ENCODE measurements at regions not wholly inside any gene's neighbourhood (a gene's known extent, or its start where the extent isn't known, plus 50 kb on each side); places are given as distances from the start of the nearest gene placed in this dataset.
A peak's percentile ranks its signal among the peaks of the same experiment; 100 is the strongest.
"Not testable (repeated sequence)": the region's sequence is repeated elsewhere in the genome, so short reads cannot be mapped to it uniquely, and the experiment has no call there.

DNA sequence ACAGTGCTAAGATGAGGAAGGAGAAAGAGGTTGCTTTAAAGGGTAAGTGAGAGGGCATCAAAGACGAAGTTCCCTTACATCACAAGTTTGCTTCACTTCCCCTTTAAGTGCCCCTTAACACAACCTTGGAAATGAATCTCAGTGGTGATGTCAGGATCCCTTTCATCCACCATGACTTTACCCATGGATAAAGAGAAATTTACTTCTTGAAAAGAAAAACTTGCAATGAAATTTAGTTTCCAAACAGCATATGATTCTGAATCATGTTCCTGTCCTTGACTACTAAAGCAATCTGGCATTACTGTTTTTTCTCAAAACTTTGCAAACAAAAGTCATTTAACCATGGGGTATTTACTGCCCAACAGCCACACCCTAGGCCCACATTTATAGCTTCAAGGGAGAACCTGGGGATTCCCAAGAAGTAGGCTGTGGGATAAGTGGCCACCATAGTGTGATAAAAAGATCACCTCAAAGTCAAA, 135.9 kb downstream of the ITGB8 start:
- DNase-seq (ENCODE audit: low spot score), result no peak

DNA sequence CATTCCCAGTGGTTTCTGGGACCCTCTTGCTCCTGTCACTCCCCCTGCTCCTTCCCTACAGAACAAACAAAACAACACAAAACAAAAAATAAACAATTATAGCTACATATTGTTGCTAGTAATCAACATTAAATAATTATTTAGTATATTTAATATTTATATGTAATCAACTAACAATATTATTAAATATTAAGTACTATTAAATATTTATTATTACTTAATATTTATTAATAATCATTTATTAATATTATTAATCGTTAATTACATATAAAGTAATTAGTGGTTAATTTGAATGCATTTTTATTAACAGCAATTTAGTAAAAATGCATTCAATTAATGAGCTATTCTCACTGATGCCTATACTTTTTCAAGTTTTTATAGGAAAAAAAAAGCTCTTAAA, 139.4 kb downstream of the ITGB8 start:
- DNase-seq (ENCODE audit: low spot score), result no peak

DNA sequence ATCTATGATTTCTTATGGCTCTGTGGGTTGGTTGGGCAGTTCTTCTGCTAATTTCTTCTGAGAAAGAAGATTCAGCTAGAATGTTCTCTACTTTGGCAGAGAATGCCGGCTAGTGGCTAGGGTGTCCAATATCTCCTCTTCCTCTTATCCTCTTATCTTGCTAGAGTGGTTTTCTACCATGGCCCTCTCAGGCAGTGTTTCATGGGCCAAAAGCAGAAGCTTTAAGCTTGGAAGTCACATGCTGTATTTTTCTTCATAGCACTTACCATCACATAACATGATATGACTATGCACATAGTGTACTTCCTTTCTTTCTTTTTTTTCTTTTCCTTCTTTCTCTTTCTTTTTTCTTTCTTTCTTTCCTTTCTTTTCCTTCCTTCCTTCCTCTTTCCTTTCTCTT, 140.0 kb downstream of the ITGB8 start:
- no peak for DNase-seq (ENCODE audit: low spot score)

DNA sequence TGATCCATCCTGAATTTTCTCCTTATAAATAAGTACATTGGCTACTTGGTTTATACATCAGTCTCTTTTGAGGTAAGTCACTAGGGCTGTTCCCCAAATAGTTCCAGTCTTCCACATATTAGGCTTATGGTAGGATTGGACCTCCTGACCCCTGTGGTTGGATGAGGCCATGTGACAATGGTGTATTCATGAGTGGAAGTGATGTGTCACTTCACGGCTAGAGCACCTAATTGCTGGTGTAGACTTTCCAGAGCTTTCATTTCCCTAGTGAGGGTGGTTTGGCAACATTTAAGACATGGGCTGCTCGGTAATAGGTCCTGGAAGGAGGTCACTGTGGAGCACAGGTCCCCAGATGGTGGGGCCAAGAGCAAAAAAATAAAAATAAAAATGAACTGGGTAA, 141.2 kb upstream of the ABCB5 start:
- DNase-seq (ENCODE audit: low spot score), result no peak

DNA sequence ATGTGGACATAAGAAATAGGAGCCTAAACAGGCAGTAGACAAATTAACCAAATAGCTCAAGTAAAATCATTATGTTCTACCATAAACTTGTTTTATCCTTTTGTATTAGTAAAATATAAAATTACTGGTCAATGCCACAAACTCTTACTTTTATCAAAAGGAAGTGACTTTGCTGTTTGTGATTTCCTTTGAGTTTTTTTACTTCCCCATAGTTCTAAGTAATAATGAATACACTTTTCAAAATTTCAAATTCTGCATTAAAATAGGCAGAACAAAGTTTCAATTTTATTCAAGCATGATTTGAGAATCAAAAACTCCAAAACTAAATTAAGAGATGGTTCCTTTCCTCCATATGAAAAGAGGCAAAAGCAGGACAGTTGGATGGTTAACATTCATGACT, 139.7 kb upstream of the ABCB5 start:
- DNase-seq (ENCODE audit: low spot score), result no peak

DNA sequence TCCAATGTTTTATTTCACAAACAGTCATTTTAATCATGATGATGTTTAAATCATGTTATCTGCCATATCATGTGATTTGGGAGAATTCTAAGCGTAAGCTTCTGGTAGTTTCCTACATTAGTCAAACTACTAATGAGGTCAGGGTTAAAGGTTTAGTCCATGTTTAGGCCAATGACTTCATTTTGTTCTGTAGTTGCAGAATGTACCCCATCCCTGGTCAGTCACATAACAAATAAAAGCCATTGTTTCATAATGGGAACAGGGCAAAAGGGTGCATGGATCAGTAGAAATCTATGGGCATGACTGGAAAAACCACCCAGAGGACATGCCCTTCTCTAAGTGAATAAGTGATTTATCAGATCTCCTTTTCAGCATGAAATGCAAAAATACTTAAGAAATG, 138.4 kb upstream of the ABCB5 start:
- DNase-seq (ENCODE audit: low spot score), result no peak

DNA sequence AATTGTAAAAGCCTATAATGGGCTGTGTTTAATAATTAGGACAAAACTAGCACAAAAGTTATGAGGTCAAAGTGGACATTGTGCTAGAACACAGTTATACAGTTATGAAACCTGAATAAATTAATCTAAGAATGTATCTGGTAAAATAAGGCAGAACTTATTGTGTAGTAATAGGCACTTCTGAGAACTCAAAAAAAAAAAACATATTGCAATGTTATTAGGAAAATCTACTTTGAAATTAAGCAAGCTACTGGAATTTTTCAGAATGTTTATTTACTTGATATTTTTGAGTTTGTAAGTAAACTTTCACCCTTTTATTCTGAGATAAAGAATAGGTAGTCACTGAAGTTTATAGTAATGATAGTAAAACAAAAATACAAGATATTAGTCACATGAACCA, 135.8 kb upstream of the ABCB5 start:
- DNase-seq (ENCODE audit: low spot score), result no peak

DNA sequence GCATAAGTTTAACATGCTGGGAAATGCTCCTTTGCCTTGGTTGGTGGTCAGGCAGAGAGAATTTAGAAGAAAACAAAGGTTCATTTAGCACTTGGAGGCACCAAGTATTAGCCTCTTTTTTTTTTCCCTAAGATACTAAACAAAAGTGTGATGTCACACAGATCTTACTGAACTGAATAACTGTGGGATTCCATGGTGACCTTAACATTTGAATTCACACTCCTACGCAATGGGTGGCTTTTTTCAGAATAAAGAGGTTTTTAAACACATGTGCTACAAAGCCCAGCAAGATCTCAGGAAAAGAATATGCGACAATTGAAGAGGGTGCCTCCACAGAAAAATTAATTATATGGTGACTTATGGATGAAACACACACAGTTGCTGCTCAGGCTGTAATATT, 133.4 kb upstream of the ABCB5 start:
- DNase-seq (ENCODE audit: low spot score), result no peak

DNA sequence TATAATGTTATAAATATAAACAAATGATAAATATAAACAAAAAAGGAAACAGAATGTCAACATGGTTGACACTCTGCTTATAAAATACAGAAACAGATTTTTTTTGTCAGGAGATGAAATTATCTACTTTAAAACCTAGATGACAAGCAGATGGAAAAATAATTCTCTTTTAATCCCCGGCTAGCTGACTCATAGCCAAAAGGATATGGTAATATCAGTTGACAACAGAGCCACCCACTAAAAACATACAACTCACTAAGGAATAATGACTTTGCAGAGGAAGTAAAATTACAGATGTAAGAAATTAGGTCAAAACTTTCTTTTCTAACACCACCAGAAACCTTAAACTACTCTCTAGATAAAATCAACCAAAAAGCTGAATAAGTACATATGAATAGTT, 131.1 kb upstream of the ABCB5 start:
- no peak for DNase-seq (ENCODE audit: low spot score)

DNA sequence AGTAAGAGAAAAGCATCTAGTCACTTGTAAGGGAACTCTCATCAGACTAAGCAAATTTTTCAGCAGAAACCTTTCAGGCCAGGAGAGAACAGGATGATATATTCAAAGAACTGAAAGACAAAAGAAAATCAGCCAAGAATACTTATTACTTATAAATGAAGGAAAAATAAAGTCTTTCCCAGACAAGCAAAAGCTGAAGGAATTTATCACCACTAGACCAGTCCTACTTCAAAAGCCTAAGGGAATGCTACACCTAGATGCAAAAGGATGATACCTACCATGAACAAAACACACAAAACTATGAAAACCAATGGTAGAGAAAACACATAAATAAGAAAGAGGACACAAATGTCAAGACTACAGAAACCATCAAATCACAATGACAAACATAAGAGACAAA, 126.6 kb upstream of the ABCB5 start:
- no peak for DNase-seq (ENCODE audit: low spot score)

DNA sequence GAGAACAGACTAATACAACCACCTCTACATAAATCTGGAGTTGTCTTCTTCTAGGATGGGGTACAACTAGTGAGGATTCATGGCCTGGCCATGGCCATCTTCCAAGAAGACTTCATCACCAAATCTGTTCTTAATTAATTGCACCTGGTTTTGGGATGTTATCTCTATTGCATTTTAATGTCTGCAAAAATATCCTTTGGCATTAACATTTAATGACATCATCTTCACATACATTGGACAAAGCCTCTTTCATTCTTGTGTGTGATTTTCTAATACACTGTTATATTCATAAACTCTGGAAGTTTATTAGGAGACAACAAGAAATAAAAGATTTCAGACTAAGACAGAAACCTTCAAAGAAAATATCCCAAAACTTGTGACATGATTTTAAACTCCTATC, 124.2 kb upstream of the ABCB5 start:
- no peak for DNase-seq (ENCODE audit: low spot score)

DNA sequence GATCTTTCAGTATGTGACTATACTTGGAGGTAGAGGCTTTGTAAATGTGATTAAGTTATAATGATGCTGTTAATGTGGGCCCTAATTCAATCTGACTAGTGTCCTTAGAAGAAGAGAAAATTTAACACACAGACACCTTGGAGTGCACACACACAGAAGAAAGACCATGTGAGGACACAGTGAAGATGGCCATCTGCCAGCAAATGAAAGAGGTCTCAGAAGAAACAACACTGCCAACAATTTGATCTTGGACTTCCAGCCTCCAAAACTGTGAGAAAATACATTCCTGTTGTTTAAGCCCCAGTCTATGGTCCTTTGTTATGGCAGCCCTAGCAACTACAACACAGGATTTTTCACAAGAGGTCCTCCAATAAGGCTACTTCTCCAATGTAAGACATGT, 120.9 kb upstream of the ABCB5 start:
- DNase-seq (ENCODE audit: low spot score), result no peak

DNA sequence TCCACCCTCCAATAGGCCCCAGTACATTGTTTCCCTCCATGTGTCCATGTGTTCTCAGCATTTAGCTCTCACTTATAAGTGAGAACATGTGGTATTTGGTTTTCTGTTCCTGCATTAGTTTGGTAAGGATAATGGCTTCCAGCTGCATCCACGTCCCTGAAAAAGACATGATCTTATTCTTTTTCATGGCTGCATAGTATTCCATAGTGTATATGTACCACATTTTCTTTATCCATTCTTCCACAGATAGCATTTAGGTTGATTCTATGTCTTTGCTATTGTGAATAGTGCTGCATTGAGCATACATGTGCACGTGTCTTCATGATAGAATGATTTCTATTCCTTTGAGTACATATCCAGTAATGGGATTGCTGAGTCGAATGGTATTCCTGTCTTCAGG, 114.0 kb upstream of the ABCB5 start:
- not testable (repeated sequence) for DNase-seq (ENCODE audit: low spot score)

DNA sequence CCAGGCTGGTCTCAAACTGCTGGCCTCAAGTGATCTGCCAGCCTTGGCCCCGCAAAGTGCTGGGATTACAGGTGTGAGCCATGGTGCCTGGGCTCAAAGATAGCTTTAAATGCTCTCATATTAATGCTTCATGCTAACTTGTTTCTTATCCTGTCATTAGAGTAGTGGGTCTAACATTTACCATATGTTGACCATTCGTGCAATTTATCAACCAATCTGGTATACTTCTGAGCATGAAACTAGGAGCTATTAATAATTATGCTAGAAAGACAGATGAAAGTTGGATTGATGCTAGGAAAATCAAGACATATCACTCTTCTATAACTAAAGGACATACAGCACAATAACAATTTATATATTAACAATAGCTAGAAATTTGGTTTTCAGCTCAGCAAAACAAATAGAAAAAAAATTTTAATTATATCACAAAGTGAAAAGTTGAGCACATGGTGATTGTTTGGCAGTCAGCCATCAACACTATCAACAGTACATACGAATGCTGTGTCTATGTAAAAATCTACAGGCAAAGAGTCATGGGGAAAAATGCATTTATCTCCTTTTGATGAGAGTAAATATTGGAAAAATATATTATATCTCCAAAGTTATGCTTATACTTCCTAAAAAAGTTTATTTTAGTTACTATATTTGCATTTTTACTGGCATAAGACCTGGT, 112.1 kb upstream of the ABCB5 start:
- no peak for DNase-seq (ENCODE audit: low spot score)

DNA sequence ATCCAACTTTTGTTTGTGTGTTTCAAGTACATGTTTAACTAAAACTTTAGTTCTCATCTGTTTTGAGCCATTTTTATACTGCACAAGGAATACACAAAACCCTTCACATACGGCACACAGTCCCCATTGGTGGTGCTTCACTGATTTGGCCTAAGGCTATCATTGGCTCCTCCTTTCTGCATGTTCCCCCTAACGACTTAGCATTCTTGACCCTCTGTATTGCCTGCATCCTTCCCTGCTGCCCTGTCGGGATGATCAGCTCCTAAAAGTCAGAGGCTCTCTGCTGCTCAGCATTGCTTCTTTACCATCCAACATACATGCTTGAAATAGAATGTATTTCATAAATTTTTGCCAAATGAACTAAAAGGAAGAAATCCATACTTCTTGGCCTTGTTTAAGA, 111.4 kb upstream of the ABCB5 start:
- no peak for DNase-seq (ENCODE audit: low spot score)

DNA sequence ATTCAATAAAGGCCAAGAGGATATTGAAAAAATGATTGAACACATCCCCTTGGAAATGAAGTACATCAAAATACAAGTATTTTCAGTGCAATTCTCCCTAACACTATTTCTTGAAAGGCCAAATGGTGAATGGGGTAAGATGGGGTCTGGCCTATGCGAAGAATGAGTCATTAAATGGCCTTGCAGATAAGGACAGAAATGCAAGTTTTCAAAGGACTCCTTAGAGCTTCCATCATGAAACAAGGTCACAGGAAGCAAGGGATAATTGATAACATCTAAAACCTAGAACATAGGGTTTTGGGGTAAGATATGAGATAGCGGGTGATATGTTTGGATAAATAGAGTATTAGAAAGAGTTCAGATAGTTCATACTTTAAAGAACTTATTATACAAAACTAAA, 109.3 kb upstream of the ABCB5 start:
- no peak for DNase-seq (ENCODE audit: low spot score)

DNA sequence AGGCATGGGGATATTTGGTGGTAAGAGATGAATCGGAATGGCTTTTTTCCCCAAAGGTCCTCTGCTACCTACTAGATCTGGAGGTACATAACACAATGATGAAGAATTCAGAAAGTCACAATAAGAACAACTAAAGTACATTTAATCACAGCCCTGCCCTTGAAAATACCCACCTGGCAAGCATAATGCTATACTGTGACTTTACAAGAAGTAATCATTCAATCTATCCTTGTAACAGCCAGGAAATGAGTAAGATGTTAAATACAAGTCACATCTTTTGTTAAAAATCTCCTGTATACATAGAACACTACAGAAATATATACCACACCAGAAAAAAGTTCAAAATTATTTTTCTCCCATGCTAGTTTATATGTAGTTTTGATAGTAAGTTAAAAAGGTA, 108.3 kb upstream of the ABCB5 start:
- no peak for DNase-seq (ENCODE audit: low spot score)

DNA sequence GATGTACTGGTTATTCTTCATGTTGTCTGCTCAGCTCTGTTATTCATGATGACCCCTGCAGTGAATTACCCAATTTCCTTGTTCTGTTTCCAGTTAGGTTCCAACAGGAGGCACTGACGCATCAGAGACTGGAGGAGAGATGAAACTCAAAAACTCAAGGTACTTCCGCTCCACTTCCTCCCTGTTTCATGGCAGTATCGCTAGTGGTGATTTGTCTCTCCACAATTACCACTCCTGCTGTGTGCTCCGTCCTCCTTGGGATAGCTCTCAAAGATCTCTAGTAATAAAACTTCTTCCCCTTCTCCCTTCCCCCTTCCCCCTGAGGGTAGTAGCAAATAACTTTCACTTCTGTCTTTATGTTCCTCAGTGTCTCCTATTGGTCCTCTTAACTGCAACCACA, 107.4 kb upstream of the ABCB5 start:
- DNase-seq (ENCODE audit: low spot score), result peak; percentile 48

DNA sequence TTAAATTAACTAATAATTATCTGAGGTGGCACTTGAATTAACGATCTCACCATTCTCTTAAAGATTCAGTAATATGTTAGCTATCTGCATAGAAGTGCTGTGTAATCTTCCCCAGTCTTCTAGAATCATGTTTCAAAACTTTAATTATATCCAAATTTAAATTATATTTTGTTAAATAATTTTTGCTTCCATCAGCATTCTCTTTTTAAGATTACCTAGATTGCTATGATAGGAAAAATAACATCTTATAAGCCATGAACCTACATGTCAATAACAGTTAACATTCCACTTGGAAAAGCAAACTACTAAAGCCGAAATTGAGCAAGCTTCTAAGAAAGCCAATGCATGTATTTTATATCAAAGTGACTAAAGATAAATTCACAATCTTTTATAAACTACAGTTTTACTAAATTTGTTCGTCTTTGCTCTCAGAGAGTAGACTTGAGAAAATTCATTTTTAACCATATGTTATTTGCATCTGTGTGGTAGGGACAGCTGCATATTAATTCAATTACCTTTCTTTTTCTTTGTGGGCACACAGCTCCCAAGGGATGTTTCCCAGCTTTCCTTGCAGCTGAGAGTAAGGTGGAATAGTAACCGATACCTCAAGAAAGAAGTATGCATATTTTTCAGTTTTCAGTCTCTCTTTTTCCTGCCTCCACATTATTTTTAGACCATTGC, 105.4 kb upstream of the ABCB5 start:
- DNase-seq (ENCODE audit: low spot score), result no peak

DNA sequence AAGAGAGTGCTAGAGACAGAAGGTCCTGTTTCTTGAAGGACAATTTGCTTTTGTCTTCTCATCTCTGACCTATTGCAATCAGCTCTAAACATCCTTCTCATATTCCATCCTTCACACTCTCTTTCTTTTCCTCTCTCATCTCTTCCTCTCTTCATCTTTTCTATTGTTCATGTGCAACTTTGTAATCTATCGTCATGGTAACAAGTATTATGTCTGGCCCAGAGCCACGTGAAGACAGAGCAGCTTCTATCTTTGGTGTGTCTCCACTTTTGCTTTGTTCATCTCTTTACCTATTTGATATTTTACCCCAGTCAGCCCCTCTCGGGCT, 104.9 kb upstream of the ABCB5 start:
- peak; percentile 23 for DNase-seq (ENCODE audit: low spot score)

DNA sequence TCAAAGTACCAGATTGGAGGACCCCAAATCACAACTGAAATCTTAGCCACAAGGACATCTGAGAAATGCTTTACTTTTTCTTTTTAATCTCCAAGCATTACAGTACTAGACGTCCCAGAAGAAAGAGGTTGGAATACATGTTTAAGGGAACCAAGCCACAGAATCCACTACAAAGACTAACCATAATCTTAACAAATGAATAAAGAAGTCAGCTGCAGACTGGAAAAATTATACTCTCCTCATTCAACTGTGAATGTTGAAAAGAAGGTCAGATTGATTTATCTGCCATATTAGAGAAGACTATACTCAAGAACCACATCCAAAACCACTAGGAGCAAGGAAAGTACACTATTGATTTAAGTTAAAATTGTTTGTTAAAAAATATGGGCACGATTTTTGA, 102.1 kb upstream of the ABCB5 start:
- DNase-seq (ENCODE audit: low spot score), result no peak

DNA sequence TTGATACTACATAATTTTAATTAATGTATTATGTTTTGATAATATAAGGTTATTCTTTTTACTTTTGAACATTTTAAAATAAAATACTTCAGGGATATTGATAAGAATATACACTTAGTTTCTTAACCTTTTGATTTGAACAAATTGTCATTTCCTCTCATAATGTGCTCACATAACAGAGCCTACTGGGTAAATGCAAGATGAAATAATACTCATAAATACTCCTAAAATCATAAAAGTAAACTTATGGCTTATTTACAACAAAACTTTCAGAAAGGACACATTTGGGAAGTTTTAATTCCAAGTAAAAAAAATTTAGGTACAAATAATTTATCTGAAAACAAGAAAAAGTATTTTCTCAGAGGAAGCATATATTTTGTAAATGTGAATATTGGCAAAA, 101.6 kb upstream of the ABCB5 start:
- no peak for DNase-seq (ENCODE audit: low spot score)

DNA sequence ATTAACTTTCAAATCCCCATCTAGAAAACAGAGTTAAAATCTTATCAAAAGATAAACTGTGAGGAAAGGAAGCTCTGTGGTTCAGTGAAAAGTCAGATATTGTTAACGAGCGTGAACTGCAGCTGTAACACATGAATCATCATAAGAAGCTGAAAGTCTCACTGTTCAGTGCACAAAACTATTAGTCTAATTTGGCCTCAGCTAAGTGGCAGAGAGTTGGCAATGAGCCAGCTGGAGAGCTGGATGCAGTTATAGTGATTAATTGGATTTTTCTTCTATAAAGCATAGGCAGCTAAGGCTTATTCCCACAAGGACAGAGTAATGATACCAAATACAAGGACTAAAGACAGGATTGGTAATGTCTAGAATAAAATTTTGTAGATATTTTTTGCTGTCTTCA, 101.1 kb upstream of the ABCB5 start:
- peak; percentile 77 for DNase-seq (ENCODE audit: low spot score)

DNA sequence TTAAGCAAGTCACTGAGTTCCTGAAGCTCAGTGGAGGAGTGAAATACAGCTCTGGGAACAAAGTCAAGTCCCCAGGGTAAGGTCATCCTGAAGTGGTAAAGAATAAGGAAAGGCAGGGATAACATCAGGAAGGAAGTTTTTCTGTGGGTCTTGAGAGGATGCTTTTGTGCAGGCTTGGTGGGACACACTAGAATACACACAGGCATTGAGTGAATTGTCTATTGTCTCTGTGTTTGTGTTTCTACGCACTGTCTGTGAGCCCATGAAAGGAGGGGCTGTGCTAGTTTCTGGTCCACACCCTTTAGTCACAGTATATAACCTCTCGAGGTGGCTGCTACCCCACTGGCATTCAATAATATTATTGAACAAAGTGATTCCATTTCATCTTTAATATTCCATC, 95.8 kb upstream of the ABCB5 start:
- DNase-seq (ENCODE audit: low spot score), result peak; percentile 62

Data from Ammon's horn (tissue), 1 donor.